Neural cell (in vitro differentiated cells): ENCODE measurements at regions not wholly inside any gene's neighbourhood (a gene's known extent, or its start where the extent isn't known, plus 50 kb on each side); places are given as distances from the start of the nearest gene placed in this dataset.

Experiments used
- CTCF ChIP-seq: fragments of 450-650 bp; IDR thresholded peaks from 2 replicates; pipeline ENCODE4 v1.5.1; 2014; ENCODE audit warnings: antibody characterized with exemption, mild to moderate bottlenecking, moderate library complexity; ENCODE audit not compliant: poor library complexity, severe bottlenecking
- EP300 ChIP-seq: fragments of 450-650 bp; conservative IDR thresholded peaks from 2 replicates; pipeline ENCODE4 v1.6.1; 2014; ENCODE audit warnings: antibody characterized with exemption, mild to moderate bottlenecking, moderate library complexity; ENCODE audit not compliant: poor library complexity, severe bottlenecking
- EZH2 ChIP-seq: fragments of 200-600, 300-800 bp; shearing (Covaris generic), sonication (generic); IDR thresholded peaks from 2 replicates; pipeline ENCODE4 v1.6.1; 2014; ENCODE audit warnings: antibody characterized with exemption, low read length, borderline replicate concordance, mild to moderate bottlenecking; ENCODE audit not compliant: insufficient read depth, poor library complexity, severe bottlenecking
- MXI1 ChIP-seq: fragments of 450-650 bp; conservative IDR thresholded peaks from 2 replicates; pipeline ENCODE4 v1.6.1; 2014; ENCODE audit warnings: antibody characterized with exemption, mild to moderate bottlenecking; ENCODE audit not compliant: poor library complexity, severe bottlenecking
- POLR2AphosphoS5 ChIP-seq: IDR thresholded peaks from 2 replicates; pipeline ENCODE4 v1.6.1; 2012
- RAD21 ChIP-seq: fragments of 450-650 bp; conservative IDR thresholded peaks from 2 replicates; pipeline ENCODE4 v1.6.1; 2014; ENCODE audit warnings: antibody characterized with exemption, mild to moderate bottlenecking, moderate library complexity
- TAF1 ChIP-seq: IDR thresholded peaks from 2 replicates; pipeline ENCODE4 v1.6.1; 2012; ENCODE audit warnings: low read depth
- TF ChIP-seq, protein P1 (sequence below): IDR thresholded peaks from 2 replicates; pipeline ENCODE4 v1.6.1; 2012; ENCODE audit warnings: borderline replicate concordance

- no peak for TF ChIP-seq EZH2
- no peak for TF ChIP-seq EP300
- no peak for TF ChIP-seq POLR2AphosphoS5
- no peak for TF ChIP-seq CTCF
- TF ChIP-seq TAF1: no peak
- TF ChIP-seq, protein P1, sequence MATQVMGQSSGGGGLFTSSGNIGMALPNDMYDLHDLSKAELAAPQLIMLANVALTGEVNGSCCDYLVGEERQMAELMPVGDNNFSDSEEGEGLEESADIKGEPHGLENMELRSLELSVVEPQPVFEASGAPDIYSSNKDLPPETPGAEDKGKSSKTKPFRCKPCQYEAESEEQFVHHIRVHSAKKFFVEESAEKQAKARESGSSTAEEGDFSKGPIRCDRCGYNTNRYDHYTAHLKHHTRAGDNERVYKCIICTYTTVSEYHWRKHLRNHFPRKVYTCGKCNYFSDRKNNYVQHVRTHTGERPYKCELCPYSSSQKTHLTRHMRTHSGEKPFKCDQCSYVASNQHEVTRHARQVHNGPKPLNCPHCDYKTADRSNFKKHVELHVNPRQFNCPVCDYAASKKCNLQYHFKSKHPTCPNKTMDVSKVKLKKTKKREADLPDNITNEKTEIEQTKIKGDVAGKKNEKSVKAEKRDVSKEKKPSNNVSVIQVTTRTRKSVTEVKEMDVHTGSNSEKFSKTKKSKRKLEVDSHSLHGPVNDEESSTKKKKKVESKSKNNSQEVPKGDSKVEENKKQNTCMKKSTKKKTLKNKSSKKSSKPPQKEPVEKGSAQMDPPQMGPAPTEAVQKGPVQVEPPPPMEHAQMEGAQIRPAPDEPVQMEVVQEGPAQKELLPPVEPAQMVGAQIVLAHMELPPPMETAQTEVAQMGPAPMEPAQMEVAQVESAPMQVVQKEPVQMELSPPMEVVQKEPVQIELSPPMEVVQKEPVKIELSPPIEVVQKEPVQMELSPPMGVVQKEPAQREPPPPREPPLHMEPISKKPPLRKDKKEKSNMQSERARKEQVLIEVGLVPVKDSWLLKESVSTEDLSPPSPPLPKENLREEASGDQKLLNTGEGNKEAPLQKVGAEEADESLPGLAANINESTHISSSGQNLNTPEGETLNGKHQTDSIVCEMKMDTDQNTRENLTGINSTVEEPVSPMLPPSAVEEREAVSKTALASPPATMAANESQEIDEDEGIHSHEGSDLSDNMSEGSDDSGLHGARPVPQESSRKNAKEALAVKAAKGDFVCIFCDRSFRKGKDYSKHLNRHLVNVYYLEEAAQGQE: no peak
- TF ChIP-seq RAD21: no peak
- TF ChIP-seq MXI1: no peak
Observed at GRCh38 chr22:26804315-26804714, 146.9 kb downstream of the MIAT start.
